Right lung (tissue), 2 donors: ENCODE measurements at regions not wholly inside any gene's neighbourhood (a gene's known extent, or its start where the extent isn't known, plus 50 kb on each side); places are given as distances from the start of the nearest gene placed in this dataset.

Experiments used
- DNase-seq, 2 donors: peaks; one replicate each; pipeline ENCODE4 v3.0.0-alpha.2; 2013

DNA sequence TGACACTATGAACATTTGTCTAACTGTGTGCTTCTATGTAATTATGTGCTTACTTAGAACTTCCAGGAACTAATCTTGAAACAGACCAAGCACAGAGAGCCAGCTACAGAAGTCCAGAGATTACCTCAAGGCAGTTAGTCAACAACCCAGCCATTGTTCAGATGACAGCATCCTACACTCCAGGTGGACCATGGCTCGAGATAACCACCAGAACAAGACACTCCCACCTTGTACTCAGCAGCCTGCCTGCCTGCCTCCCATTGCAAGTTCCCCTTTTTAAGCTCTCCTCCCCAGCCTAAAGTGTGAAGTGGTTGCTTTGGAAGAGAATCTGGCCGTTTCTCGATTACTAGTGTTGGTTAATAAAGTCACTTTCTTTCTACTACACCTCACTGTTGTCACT lies 1080.6 kb upstream of the LRRN3 start:
- DNase-seq = no peak

DNA sequence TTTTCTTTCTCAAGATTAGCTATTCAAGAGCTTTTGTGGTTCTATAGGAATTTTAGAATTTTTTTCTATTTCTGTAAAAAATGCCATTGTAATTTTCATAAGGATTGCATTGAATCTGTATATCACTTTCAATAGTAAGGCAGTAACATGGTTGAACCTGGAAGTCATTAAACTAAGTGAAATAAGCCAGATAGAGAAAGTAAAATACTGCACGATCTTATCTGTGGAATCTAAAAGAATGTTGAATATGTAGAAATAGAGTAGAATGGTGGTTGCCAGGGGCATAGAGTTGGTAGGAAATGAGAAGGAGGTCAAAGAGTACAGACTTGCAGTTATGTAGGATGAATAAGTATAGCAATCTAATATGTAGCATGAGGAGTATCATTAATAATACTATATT lies 1073.5 kb upstream of the LRRN3 start:
- DNase-seq = no peak

- DNase-seq = no peak
Observed at GRCh38 chr7:110027385-110027784, 1063.5 kb upstream of the LRRN3 start.

GRCh38 chr7:110043519-110043918 lies 1047.4 kb upstream of the LRRN3 start:
- no peak for DNase-seq

DNA sequence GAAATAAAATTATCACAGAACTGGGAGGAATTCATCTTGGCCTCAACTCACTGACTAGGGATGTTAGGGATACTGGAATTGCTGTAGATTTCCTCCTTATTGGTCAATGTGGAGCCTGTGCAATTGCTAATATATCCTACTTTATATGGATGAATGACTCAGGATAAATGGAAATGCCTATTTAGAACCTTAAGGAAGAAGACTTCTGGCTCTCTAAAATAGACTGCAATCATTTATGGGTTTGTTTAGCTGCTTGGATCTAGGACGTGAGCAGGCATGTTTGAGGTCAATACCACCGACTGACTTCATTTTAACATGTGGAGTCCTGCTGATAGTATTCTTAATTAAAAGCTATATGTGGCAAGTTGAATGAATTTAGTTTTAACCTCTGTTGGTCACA lies 1040.1 kb upstream of the LRRN3 start:
- DNase-seq = no peak

GRCh38 chr7:110051372-110051771 lies 1039.6 kb upstream of the LRRN3 start:
- DNase-seq = no peak

DNA sequence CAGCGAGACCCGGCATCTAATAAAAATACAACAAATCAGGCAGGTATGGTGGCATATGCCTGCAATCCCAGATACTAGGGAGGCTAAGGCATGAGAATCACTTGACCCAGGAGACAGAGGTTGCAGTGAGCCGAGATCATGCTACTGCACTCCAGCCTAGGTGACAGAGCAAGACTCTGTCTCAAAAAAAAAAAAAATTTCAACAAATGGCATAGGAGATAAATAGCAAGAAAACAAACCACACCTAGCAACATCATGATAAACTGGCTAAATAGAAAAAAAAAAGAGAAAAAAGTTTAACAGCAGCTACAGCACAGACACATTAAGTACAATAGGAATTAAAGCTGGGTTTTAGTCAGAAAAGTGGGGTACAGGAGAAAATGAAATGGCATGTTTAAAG lies 1034.6 kb upstream of the LRRN3 start:
- DNase-seq = no peak

GRCh38 chr7:110058401-110058800 lies 1032.5 kb upstream of the LRRN3 start:
- DNase-seq = no peak

DNA sequence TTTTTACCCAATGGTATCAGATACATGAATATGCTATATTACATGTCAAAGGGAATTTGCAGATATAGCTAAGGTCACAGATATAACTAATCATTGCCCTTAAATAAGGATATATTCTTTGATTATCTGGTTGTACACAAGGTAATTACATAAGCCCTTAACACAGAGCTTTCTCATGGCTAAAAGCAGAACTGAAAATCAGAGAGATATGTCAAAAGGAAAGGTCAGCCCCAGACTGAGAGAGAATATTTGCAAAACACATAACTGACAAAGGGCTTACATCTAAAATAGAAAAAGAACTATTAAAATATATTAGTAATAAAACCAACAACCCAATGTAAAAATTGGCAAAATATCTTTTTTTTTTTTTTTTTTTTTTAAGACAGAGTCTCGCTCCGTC lies 1029.5 kb upstream of the LRRN3 start:
- no peak for DNase-seq

DNA sequence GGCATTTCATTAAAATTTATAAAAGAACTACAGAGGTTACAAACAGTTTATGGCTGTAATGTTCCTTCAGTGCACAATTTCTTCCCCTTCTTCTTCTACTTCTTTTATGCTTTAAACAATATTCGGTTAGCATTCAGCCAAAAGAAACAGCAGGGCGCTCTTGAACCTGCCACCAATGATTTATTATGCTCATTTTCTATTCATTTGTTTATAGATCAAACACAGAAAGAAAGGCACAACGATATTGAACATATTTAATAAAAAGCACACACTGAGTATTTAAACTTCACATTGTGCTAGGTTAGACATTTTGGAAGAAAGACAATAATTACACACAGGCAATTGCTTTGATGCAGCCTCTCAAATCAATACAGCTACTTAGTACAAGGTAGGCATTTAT lies 1025.8 kb upstream of the LRRN3 start:
- DNase-seq = no peak

- no peak for DNase-seq
Observed at GRCh38 chr7:110066843-110067242, 1024.1 kb upstream of the LRRN3 start.

- DNase-seq = no peak
Observed at GRCh38 chr7:110071192-110071591, 1019.7 kb upstream of the LRRN3 start.

GRCh38 chr7:110075450-110075849 lies 1015.5 kb upstream of the LRRN3 start:
- no peak for DNase-seq

- DNase-seq = no peak
Observed at GRCh38 chr7:110076194-110076593, 1014.7 kb upstream of the LRRN3 start.

GRCh38 chr7:110084181-110084807 lies 1006.6 kb upstream of the LRRN3 start:
- DNase-seq = peak in 1 of 2 donors; percentile 10

DNA sequence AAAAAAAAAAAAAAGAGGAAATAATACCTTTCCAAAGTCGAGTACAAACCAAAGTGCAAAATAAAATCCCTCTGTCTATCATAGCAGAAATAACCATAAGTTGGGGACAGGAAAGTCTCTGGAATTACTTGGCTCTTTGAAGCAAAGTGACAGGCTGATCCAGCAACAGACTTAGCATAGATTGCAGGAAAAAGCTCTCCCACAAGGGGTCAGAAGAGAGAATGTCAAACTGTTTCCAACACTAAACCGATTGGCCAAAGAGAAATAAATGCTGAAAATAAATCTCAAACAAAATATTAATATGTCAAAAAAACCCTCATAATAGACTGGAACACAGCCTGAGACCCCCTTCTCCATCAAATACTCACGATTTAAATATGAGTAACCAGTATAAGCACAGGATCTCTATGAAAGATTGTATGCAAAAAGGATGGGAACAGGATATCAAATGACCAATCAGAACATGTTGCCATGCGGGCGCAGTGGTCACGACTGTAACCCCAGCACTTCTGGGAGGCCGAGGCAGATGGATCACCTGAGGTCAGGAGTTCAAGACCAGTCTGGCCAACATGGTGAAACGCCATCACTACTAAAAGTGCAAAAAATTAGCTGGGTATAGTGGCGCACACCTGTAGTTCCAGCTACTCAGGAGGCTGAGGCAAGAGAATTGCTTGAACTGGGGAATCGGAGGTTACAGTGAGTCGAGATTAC lies 1000.7 kb upstream of the LRRN3 start:
- no peak for DNase-seq

DNA sequence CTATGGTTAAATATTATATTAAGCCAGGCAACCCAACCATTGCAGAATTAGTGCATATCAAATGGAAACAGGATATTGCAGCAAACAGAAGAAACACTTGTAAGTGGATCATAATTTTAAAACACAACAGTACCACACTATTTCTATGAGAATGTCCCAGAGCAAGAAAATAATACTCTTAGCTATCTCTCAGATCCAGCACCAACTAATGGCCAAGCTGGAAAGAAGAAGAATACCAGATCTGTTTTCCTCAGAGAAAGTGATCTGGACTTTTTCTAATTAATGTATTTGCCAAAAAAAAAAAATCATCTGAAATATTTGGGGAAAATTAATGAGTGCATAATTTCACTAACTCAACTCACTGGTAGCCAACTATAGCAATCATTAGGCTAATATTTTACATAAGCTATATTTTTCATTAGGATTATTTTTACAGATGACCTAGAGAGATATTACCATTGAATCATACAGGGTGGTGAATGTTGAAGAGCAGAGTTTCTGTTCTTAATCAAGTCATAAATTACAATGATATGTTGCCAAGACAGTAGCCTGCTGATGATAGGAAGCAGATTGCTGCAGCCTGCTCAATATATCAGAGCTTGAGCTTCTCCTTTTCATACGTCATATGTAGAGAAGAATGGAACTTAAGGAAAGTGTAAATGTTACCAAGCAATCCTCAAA lies 995.4 kb upstream of the LRRN3 start:
- DNase-seq = peak in 1 of 2 donors; percentile 8

- DNase-seq = no peak
Observed at GRCh38 chr7:110104243-110104642, 986.7 kb upstream of the LRRN3 start.

DNA sequence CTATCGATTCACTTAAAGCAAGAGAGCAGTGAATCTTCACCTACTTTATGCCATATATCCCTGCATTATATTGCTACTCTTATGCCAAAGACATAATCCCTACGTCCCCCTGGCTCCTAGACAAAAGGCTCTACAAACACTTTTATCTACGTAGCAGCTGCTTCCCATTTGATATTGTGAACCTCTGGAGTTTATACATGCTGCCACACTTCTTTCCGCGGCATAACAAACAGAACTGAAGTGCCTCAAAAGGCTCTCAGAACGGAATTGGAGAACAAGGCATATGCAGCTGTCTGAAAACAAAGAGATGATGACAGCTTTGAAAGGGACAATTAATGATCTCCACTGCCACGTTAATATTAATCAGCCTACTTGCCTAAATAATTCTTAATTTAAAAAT lies 985.6 kb upstream of the LRRN3 start:
- peak in 1 of 2 donors; percentile 19 for DNase-seq

DNA sequence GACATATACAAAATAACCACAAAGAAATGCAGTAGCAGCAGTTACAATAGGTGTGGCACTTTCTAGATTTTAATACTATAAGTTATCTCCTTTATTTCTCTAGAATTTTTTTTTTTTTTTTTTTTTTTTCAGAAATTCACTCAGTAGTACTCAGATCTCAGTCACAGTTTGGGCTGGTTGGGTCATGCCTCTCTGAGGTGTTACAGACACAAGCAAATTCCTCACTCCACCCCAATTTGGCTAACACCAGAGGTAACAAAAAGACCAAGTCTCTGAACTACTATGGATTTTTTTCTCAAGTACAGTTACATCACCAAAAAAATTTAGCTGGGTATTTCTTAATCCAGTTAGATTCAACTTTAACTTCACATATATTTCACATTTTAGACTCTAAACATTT lies 985.1 kb upstream of the LRRN3 start:
- DNase-seq = no peak

DNA sequence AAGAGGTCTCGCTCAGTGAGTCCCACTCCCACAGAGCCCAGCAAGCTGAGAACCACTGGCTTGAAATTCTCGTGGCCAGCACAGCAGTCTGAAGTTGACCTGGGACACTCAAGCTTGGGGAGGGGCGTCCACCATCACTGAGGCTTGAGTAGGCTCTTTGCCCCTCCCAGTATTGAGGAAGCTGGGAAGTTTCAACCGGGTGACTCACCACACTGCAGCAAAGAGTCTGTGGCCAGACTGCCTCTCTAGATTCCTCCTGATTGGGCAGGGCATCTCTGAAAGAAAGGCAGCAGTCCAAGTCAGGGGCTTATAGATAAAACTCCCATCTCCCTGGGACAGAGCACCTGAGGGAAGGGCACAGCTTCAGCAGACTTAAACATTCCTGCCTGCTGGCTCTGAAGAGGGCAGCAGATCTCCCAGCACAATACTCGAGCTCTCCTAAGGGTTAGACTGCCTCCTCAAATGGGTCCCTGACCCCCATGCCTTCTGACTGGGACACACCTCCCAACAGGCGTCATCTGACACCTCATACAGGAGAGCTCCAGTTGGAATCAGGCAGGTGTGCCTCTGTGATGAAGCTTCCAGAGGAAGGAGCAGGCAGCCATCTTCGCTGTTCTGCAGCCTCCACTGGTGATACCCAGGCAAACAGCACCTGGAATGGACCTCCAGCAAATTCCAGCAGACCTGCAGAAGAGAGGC lies 970.9 kb upstream of the LRRN3 start:
- no peak for DNase-seq

DNA sequence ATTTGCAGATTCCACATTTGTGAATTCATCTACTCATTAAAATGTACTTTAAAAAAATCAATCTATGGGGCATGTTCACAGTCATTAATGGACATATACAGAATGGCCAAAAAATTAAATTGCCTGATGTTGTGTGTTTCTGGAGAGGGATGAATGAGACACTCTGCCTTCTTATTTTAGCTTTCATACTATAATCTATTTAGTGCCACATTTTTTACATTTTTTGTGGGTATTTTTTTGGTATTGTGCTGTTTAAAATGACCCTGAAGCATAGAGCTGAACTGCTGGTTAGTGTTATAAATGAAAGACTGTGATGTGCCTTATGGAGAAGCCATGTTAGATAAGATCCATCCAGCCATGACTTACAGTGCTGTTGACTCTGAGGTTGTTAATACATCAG lies 961.8 kb upstream of the LRRN3 start:
- DNase-seq = no peak

GRCh38 chr7:110130669-110131068 lies 960.3 kb upstream of the LRRN3 start:
- no peak for DNase-seq
